H54 (cell line): ENCODE measurements at regions not wholly inside any gene's neighbourhood (a gene's known extent, or its start where the extent isn't known, plus 50 kb on each side); places are given as distances from the start of the nearest gene placed in this dataset.
A peak's percentile ranks its signal among the peaks of the same experiment; 100 is the strongest.

ENCODE experiments used
- DNase-seq: peaks from one replicate; pipeline ENCODE4 v3.0.0; 2011; ENCODE audit warnings: low spot score, mixed read lengths; ENCODE audit not compliant: insufficient read length
- FAIRE-seq: peaks from 3 replicates; lab custom pipeline; 2011; peaks lifted over from hg19 to GRCh38; lab: Jason Lieb, UNC
- POLR2A ChIP-seq: IDR thresholded peaks from 2 replicates; pipeline ENCODE4 v1.6.1; 2011; ENCODE audit warnings: low read depth, mild to moderate bottlenecking, low read length

DNA sequence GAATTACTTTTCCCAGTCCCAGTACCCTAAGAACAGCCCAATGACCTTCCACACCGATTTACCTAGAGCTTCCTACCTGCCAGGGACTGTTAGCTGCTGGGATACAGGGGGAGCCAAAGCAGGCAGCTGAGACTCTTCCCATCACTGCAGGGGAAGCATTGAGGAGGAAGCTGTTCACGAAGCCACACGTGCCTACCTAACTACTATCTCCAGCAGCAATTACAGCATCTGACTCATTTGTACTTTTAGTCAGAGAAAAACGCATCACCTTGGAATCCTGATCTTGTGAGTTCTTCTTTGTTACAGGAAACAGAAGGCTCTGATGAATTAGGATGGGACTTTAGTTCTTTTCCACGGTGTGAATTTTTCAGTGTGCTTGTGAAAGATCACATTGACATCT, 113.7 kb upstream of the DHX40 start:
- TF ChIP-seq POLR2A = no peak
- DNase-seq = peak; percentile 38
- no peak for FAIRE-seq

- no peak for TF ChIP-seq POLR2A
- DNase-seq = no peak
Measured at GRCh38 chr17:59454633-59455105, 110.7 kb upstream of the DHX40 start.

DNA sequence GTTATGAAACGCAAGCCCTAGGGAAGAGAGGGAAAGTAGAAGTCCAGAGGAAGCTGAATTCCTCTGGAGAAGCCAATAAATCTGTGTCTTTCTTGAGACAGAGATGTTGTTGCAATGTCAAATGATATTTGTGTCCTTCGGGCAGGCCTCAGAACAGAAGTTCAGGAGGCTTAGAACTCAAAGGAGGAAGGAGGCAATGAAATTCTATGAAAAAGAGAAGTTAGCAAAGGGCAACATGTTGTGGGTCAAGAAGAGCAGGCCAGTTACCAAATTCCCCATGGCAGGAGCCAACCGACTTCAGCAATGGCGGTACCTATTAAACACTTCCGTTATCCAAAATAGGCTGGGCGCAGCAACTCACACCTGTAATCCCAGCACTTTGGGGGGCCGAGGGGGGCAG, 109.0 kb upstream of the DHX40 start:
- FAIRE-seq = no peak
- no peak for TF ChIP-seq POLR2A
- DNase-seq = no peak

More at GRCh38 chr17:59454633-59455105, 110.7 kb upstream of the DHX40 start:
- no peak for FAIRE-seq

DNA sequence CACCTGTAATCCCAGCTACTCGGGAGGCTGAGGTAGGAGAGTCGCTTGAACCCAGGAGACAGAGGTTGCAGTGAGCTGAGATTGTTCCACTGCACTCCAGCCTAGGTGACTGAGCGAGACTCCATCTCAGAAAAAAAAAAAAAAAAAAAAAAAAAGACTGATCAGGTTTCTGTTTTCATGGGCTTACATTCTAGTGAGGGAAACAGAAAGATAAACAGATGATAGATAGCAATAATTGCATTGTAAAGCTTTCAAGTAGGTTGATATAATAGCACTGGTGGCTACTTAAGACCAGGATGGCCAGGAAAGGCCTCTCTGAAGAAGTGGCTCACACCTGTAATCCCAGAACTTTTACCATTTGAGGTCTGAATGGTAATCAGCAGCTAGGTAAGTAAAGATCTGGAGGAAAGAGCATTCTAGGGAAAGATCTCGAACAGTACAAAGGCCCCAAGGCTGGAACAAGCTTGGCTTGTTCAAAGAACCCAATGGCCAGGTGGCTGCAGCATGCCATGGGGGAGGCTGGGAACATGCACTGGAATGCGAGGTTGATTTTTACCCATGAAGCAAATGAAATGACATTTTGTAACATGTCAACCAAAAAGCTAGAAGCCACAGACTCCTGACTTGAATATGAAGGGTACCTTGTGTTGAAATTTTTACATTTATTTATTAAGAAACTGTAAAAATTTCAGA, 108.3 kb upstream of the DHX40 start:
- FAIRE-seq = no peak
- TF ChIP-seq POLR2A = no peak
- no peak for DNase-seq

DNA sequence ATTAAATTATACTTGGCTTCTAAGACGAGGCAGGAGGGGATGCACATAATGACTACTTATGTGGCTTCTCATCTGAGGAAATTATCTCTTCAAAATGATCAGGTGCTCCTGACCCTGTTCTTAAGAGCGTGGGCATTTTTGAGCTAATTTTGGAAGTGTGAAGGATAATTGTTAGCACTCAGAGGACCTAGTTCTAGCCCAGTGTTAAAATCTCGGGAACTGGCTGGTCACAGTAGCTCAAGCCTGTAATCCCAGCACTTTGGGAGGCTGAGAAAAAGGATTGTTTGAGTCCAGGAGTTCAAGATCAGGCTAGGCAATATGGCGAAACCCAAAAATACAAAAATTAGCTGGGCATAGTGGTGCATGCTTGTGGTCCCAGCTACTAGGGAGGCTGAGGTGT, 103.0 kb upstream of the DHX40 start:
- FAIRE-seq (no peak), DNase-seq (no peak)
- no peak for TF ChIP-seq POLR2A

- no peak for TF ChIP-seq POLR2A
- DNase-seq (no peak), FAIRE-seq (no peak)
Measured at GRCh38 chr17:59464246-59464645, 101.2 kb upstream of the DHX40 start.

DNA sequence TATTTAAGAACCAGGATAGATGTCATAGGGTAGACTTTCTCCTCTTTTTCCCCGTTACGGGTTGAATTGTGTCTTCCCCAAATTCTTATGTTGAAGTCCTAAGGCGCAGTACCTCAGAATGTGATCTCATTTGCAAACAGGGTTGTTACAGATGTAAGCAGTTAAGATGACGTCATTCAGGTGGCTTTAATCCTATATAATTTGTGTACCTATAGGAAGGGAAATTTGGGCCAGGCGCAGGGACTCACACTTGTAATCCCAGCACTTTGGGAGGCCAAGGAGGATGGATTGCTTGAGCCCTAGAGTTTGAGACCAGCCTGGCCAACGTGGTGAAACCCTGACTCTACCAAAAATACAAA, 99.5 kb upstream of the DHX40 start:
- TF ChIP-seq POLR2A = no peak

GRCh38 chr17:59466946-59467801, 98.2 kb upstream of the DHX40 start:
- no peak for TF ChIP-seq POLR2A
- no peak for FAIRE-seq
- no peak for DNase-seq

More for the DNA sequence above, 99.5 kb upstream of the DHX40 start:
- no peak for DNase-seq
- FAIRE-seq = no peak

DNA sequence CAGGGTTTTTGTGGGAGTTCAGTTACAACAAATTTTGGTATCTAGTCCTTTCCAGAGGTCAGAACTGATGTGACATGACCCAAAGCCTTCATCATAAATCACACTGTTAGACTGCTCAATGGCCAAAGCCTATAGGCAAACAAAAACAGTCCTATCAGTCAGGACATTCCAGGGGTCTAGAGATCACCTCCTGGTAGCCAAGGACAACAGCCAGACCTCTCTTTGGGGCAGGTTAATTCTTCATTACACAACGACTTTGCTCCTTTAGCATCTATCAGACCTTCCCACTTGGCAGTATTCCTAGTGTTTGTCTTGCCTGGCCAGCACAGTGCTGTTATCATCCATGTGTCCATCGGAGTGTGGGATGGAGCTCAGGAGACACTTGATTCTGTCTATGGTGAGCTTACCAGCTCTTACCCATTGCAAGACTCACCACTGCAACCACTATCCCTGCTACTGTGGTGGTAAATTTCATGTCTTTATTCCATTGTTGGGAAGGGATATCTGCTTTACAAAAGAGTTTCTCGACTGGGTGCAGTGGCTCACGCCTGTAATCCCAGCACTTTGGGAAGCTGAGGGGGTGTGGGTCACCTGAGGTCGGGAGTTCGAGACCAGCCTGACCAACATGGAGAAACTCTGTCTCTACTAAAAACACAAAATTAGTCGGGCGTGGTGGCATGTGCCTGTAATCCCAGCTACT, 95.5 kb upstream of the DHX40 start:
- TF ChIP-seq POLR2A = no peak
- DNase-seq (no peak), FAIRE-seq (no peak)

GRCh38 chr17:59470624-59471297, 94.6 kb upstream of the DHX40 start:
- DNase-seq = no peak
- TF ChIP-seq POLR2A = no peak
- FAIRE-seq = no peak

DNA sequence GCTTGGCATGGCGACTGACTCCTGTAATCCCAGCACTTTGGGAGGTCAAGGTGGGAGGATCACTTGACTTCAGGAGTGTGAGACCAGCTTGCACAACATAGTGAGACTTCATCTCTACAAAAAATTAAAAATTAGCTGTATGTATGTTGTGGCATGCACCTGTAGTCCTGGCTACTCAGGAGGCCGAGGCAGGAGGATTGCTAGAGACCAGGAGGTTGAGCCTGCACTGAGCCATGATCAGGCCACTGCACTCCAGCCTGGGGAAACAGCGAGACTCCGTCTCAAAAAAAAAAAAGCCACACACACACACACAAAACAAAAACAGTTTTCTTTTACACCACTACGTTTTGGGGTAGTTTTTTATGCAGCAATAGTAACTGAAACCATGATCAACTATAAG, 89.0 kb upstream of the DHX40 start:
- TF ChIP-seq POLR2A = no peak
- FAIRE-seq (no peak), DNase-seq (no peak)

GRCh38 chr17:59479141-59479540, 86.3 kb upstream of the DHX40 start:
- DNase-seq (no peak), FAIRE-seq (no peak)
- TF ChIP-seq POLR2A = no peak

DNA sequence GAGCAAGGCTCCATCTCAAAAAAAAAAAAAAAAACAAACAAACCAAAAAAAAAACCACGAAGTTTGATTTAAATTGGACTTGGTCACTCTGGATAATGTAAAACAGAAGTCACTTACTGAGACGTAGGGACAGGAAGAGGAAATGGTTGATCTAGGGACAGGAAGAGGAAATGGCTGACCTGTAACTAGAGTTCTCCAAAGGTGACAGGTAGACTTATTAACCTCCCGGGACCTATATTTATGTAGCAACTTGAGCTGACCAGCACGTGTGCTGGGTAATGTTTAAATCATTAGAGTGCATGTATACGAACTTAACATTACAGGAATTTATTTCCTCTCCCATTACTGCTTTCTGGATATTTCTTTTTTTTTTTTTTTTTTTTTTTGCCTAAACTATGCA, 81.5 kb upstream of the DHX40 start:
- DNase-seq (no peak), FAIRE-seq (no peak)
- no peak for TF ChIP-seq POLR2A
